CD4-positive, alpha-beta T cell (primary cell): ENCODE measurements at regions not wholly inside any gene's neighbourhood (a gene's known extent, or its start where the extent isn't known, plus 50 kb on each side); places are given as distances from the start of the nearest gene placed in this dataset.

Source experiments
- ATAC-seq: fragments of 200-7000 bp; cut with Tn5 transposase; one replicate; pipeline ENCODE4 v1.10.0; 2022; ENCODE audit warnings: mild to moderate bottlenecking; ENCODE audit not compliant: poor library complexity
- CTCF ChIA-PET: fragments of 350-600 bp; sonication (Branson Sonifier 250); formaldehyde crosslinking; loops from one replicate; lab custom pipeline; 2021; ENCODE audit warnings: antibody characterized with exemption, inconsistent platforms; lab: Charles Lee
- POLR2A ChIA-PET: fragments of 350-600 bp; sonication (Branson Sonifier 250); formaldehyde crosslinking; loops from one replicate; lab custom pipeline; 2021; ENCODE audit warnings: antibody characterized with exemption, inconsistent platforms; lab: Charles Lee
- DNase-seq, 14 experiments: peaks; one replicate each; pipeline ENCODE4 v3.0.0-alpha.2; 2013 to 2020; ENCODE audit warnings: mixed read lengths in 2 of 14
- H3K27ac ChIP-seq, 2 donors: one replicate each; pipeline versions ENCODE4 v1.5.1 to v1.7.0; 2013; ENCODE audit warnings: low read length in 2 of 2, low read depth in 1 of 2, mild to moderate bottlenecking in 1 of 2
- H3K27me3 ChIP-seq, 2 experiments: 1 replicate in 1 of 2; 2 replicates in 1 of 2; pipeline versions ENCODE4 v1.6.1 to v1.7.0; 2013; ENCODE audit warnings: low read length in 2 of 2, control low read depth in 1 of 2, mild to moderate bottlenecking in 1 of 2, moderate library complexity in 1 of 2; ENCODE audit not compliant: insufficient read depth in 2 of 2, control insufficient read depth in 1 of 2
- H3K36me3 ChIP-seq: one replicate; pipeline ENCODE4 v1.6.1; 2013; ENCODE audit warnings: low read length, control low read depth; ENCODE audit not compliant: insufficient read depth
- H3K4me1 ChIP-seq: one replicate; pipeline ENCODE4 v1.6.1; 2013; ENCODE audit warnings: low read length, control low read depth; ENCODE audit not compliant: insufficient read depth
- H3K4me3 ChIP-seq: one replicate; pipeline ENCODE4 v1.5.1; 2013; ENCODE audit warnings: mild to moderate bottlenecking, low read length, moderate library complexity
- H3K9me3 ChIP-seq, 2 experiments: 1 replicate in 1 of 2; 2 replicates in 1 of 2; pipeline versions ENCODE4 v1.6.1 to v1.7.0; 2013; ENCODE audit warnings: low read length in 2 of 2, mild to moderate bottlenecking in 2 of 2, control low read depth in 1 of 2, moderate library complexity in 1 of 2; ENCODE audit not compliant: control insufficient read depth in 1 of 2, insufficient read depth in 1 of 2
- H3K27ac Mint-ChIP-seq: one replicate; pipeline ENCODE4 v1.8.0; 2020; ENCODE audit warnings: mixed read lengths
- H3K27me3 Mint-ChIP-seq: one replicate; pipeline ENCODE4 v1.8.0; 2021; ENCODE audit warnings: mixed read lengths
- H3K36me3 Mint-ChIP-seq: one replicate; pipeline ENCODE4 v1.8.0; 2021; ENCODE audit warnings: low read depth, mixed read lengths
- H3K4me1 Mint-ChIP-seq: one replicate; pipeline ENCODE4 v1.8.0; 2021; ENCODE audit warnings: low read depth, mixed read lengths
- H3K4me3 Mint-ChIP-seq: one replicate; pipeline ENCODE4 v1.8.0; 2020; ENCODE audit warnings: mild to moderate bottlenecking, mixed read lengths
- H3K9me3 Mint-ChIP-seq: one replicate; pipeline ENCODE4 v1.8.0; 2020; ENCODE audit warnings: mixed read lengths
- CTCF ChIP-seq: fragments of 200-600 bp; IDR thresholded peaks from one replicate; pipeline ENCODE4 v1.8.0; 2022; ENCODE audit warnings: antibody characterized with exemption, mild to moderate bottlenecking
- intact Hi-C, 2 experiments: fragments of 100-400 bp; cut with DNase I in 1 of 2; cut with micrococcal nuclease in 1 of 2; formaldehyde crosslinking; loops; one replicate each; pipeline versions ENCODE4 v1.15.1 to v1.9.0; 2023 to 2025; cut with DNase I, micrococcal nuclease

GRCh38 chr13:53422415-53422814, 393.8 kb downstream of the OLFM4 start:
- Mint-ChIP-seq H3K36me3 (no peaks in the 10 kb centered on the region), H3K4me1 (no peaks in the 10 kb centered on the region), H3K27me3 (no peaks in the 10 kb centered on the region), H3K4me3 (no peak overlapping the region), H3K27ac (no peak overlapping the region), H3K9me3 (peaks cover 4% of the 10 kb centered on the region)
- DNase-seq, result no peak
- Histone ChIP-seq H3K36me3 (no peaks in the 10 kb centered on the region), H3K27ac (no peak overlapping the region), H3K4me3 (no peak overlapping the region), H3K27me3 (no peaks in the 10 kb centered on the region), H3K9me3 (no peaks in the 10 kb centered on the region), H3K4me1 (no peaks in the 10 kb centered on the region)
- intact Hi-C loops, result no loop called here
- ChIA-PET POLR2A (no interaction called here), CTCF (interaction anchor here (0.5 kb wide), 1 partner anchor 505 kb away, joined by 3 read pairs; no protein-coding TSS in a partner anchor)
- ATAC-seq, result no peak
- no peak for TF ChIP-seq CTCF

- TF ChIP-seq CTCF, result no peak
- POLR2A ChIA-PET, result no interaction called here
- ATAC-seq (no peak), DNase-seq (no peak)
- H3K27ac Mint-ChIP-seq, result no peak overlapping the region
- no peaks in the 10 kb centered on the region for H3K36me3 Mint-ChIP-seq
- no peaks in the 10 kb centered on the region for H3K27me3 ChIP-seq
- no peaks in the 10 kb centered on the region for H3K4me1 Mint-ChIP-seq
- H3K9me3 ChIP-seq, result peaks cover 0 to 5% of the 10 kb centered on the region in 2 experiments
- no peaks in the 10 kb centered on the region for H3K36me3 ChIP-seq
- H3K4me1 ChIP-seq, result no peaks in the 10 kb centered on the region
- no peak overlapping the region for H3K4me3 Mint-ChIP-seq
- intact Hi-C loops, result no loop called here
- no peak overlapping the region for H3K27ac ChIP-seq
- CTCF ChIA-PET, result no interaction called here
- no peak overlapping the region for H3K4me3 ChIP-seq
- no peaks in the 10 kb centered on the region for H3K27me3 Mint-ChIP-seq
- peaks cover 3% of the 10 kb centered on the region for H3K9me3 Mint-ChIP-seq
Observed at GRCh38 chr13:53436396-53436795, 407.8 kb downstream of the OLFM4 start.

GRCh38 chr13:53439439-53440225, 411.0 kb downstream of the OLFM4 start:
- intact Hi-C loops, result no loop called here
- CTCF ChIA-PET, result no interaction called here
- POLR2A ChIA-PET, result no interaction called here
- ATAC-seq, result no peak
- peaks cover 0 to 5% of the 10 kb centered on the region in 2 experiments for H3K9me3 ChIP-seq
- H3K4me1 ChIP-seq, result no peaks in the 10 kb centered on the region
- DNase-seq, result peak in 1 of 14 experiments; percentile 3
- peaks cover 3% of the 10 kb centered on the region for H3K9me3 Mint-ChIP-seq
- H3K36me3 Mint-ChIP-seq, result no peaks in the 10 kb centered on the region
- H3K27me3 Mint-ChIP-seq, result no peaks in the 10 kb centered on the region
- no peaks in the 10 kb centered on the region for H3K36me3 ChIP-seq
- H3K4me3 Mint-ChIP-seq, result no peak overlapping the region
- no peaks in the 10 kb centered on the region for H3K27me3 ChIP-seq
- no peak overlapping the region for H3K4me3 ChIP-seq
- H3K27ac Mint-ChIP-seq, result no peak overlapping the region
- no peaks in the 10 kb centered on the region for H3K4me1 Mint-ChIP-seq
- H3K27ac ChIP-seq, result no peak overlapping the region
- no peak for TF ChIP-seq CTCF
